ENCODE measurements at regions not wholly inside any gene's neighbourhood (a gene's known extent, or its start where the extent isn't known, plus 50 kb on each side); places are given as distances from the start of the nearest gene placed in this dataset.

GRCh38 chr1:173405834-173406233 lies 71.3 kb upstream of the PRDX6 start:
- DNase-seq: no peak

GRCh38 chr1:173406783-173407230 lies 70.3 kb upstream of the PRDX6 start:
- no peak for DNase-seq

- no peak for DNase-seq
These were observed 69.3 kb upstream of the PRDX6 start for GRCh38 chr1:173407846-173408245.

- DNase-seq: no peak
These were observed 68.2 kb upstream of the PRDX6 start for GRCh38 chr1:173408886-173409285.

GRCh38 chr1:173409613-173410012 lies 67.5 kb upstream of the PRDX6 start:
- no peak for DNase-seq

GRCh38 chr1:173410133-173410793 lies 66.9 kb upstream of the PRDX6 start:
- peak; percentile 24 for DNase-seq

GRCh38 chr1:173410794-173411236 lies 66.3 kb upstream of the PRDX6 start:
- DNase-seq: no peak

- DNase-seq: no peak
These were observed 65.0 kb upstream of the PRDX6 start for GRCh38 chr1:173411835-173412742.

- DNase-seq: no peak
These were observed 63.8 kb upstream of the PRDX6 start for GRCh38 chr1:173413271-173413707.

GRCh38 chr1:173414136-173414535 lies 63.0 kb upstream of the PRDX6 start:
- no peak for DNase-seq

- DNase-seq: no peak
These were observed 62.5 kb upstream of the PRDX6 start for GRCh38 chr1:173414539-173415226.

GRCh38 chr1:173415490-173415889 lies 61.6 kb upstream of the PRDX6 start:
- DNase-seq: no peak

GRCh38 chr1:173415905-173416450 lies 61.2 kb upstream of the PRDX6 start:
- DNase-seq: no peak

- DNase-seq: no peak
These were observed 59.6 kb upstream of the PRDX6 start for GRCh38 chr1:173417563-173417962.

- no peak for DNase-seq
These were observed 58.8 kb upstream of the PRDX6 start for GRCh38 chr1:173418107-173418985.

GRCh38 chr1:173420330-173420806 lies 56.8 kb upstream of the PRDX6 start:
- DNase-seq: peak; percentile 47

GRCh38 chr1:173421286-173421685 lies 55.8 kb upstream of the PRDX6 start:
- no peak for DNase-seq

- no peak for DNase-seq
These were observed 55.3 kb upstream of the PRDX6 start for GRCh38 chr1:173421789-173422188.

GRCh38 chr1:173422456-173422976 lies 54.6 kb upstream of the PRDX6 start:
- DNase-seq: no peak

- DNase-seq: no peak
These were observed 53.8 kb upstream of the PRDX6 start for GRCh38 chr1:173423291-173423690.

- DNase-seq: no peak
These were observed 53.0 kb upstream of the PRDX6 start for GRCh38 chr1:173424143-173424542.

All from activated gamma-delta T cell treated with Interleukin-2 at 50 U/mL for 16 hours (primary cell).